ENCODE measurements at regions not wholly inside any gene's neighbourhood (a gene's known extent, or its start where the extent isn't known, plus 50 kb on each side); places are given as distances from the start of the nearest gene placed in this dataset.

DNA sequence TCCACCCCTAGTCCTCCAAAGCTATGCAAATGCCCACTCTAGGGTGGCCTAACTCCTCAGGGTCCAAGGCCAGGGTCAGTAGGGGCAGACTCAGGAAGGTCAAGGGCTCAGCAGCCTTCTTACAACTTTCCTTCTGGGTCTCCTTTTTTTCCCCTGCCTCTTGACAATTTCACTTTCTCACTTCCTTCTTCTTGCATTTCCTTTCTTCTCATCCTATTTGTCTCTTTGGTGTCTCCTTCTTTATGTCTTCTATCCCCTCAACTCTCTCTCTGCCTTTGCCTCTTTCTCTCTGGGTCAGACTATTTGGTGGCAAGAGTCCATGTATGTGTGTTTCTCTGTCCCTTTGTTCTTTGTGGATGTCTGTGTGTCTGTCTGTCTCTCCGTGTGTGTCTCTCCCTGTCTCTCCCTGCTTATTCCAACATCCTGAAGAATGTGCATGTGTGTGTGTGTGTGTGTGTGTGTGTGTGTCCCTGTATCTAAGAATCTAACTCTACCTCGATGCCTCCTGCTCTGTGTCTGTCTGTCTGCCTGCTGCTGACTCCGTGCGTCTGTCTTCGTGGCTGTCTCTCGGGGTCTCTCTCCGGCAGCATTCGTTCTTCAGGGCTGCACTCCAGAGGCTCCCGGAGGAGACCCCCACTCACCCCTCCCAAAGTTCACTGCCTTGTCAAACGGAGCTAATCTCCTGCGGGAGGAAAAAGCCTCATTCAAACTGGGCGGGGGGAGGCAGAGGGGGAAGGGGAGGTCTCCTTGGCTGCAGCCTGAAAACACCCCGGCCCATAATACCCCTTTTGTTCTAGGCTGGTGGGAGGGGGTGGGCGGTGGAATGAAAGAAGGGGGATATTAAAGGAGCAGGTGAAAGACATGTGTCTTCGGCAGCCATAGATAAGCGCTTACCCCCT lies 51.7 kb upstream of the FOXP4 start:
- Histone ChIP-seq H3K27ac (no peak overlapping the region), H3K4me3 (no peak overlapping the region)

Data from skin epidermis (tissue), 12 donors.